ENCODE measurements at regions not wholly inside any gene's neighbourhood (a gene's known extent, or its start where the extent isn't known, plus 50 kb on each side); places are given as distances from the start of the nearest gene placed in this dataset.

DNA sequence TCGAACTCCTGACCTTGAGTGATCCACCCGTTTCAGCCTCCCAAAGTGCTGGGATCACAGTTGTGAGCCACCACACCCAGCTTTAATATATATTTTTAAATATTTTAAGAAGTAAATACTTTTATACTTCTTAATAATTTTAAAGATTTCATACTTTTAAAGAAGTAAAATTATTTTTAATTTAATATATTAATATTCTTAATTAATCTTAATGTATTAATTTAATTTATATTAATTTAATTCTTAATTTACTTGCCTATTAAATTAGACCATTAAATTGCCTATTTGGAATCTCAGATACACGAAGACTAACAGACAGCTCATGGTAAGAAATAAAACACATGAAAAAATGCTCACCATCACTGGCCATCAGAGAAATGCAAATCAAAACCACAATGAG lies 1087.4 kb downstream of the CDH18 start:
- Histone ChIP-seq H3K9me3 (no peaks in the 10 kb centered on the region), H3K27ac (no peak overlapping the region), H3K36me3 (no peaks in the 10 kb centered on the region), H3K4me3 (no peak overlapping the region), H3K27me3 (replicated peaks; ENCODE audit: insufficient read depth) (no peaks in the 10 kb centered on the region), H3K4me1 (ENCODE audit: control insufficient read depth in 1 of 2, low read depth in 2 of 2) (no peaks in the 10 kb centered on the region)
- ATAC-seq (ENCODE audit: insufficient number of reproducible peaks, low FRiP score, low read depth) (no peak), DNase-seq (ENCODE audit: low spot score) (no peak)
- no peak for TF ChIP-seq CTCF (IDR thresholded peaks at IDR 0.05)

GRCh38 chr5:18920966-18921365 lies 1067.0 kb downstream of the CDH18 start:
- Histone ChIP-seq H3K4me1 (ENCODE audit: control insufficient read depth in 1 of 2, low read depth in 2 of 2) (no peaks in the 10 kb centered on the region), H3K36me3 (no peaks in the 10 kb centered on the region), H3K27ac (no peak overlapping the region), H3K27me3 (replicated peaks; ENCODE audit: insufficient read depth) (no peaks in the 10 kb centered on the region), H3K9me3 (no peaks in the 10 kb centered on the region), H3K4me3 (no peak overlapping the region)
- DNase-seq (ENCODE audit: low spot score): no peak
- TF ChIP-seq CTCF (IDR thresholded peaks at IDR 0.05): no peak
- ATAC-seq (ENCODE audit: insufficient number of reproducible peaks, low FRiP score, low read depth): no peak

DNA sequence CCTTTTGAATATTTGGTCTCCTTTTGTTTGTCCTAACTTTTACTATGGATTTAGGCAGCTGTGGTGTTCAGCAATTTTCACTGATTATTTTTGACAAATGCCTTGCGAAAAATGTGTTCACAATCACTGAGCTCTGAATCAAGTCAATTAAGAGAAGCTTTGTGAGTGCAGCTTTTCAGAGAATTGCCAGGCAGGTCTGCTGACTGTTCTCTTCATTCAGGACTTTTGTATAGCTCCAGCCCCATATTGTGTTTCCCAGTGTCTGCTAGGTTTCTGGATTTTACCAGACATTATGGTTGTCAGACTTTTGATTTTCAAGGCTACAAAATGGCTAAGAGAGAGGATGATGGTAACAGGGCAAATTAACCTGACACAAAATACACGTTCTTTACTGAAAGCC lies 1055.9 kb downstream of the CDH18 start:
- ATAC-seq (ENCODE audit: insufficient number of reproducible peaks, low FRiP score, low read depth): no peak
- TF ChIP-seq CTCF (IDR thresholded peaks at IDR 0.05): no peak
- no peaks in the 10 kb centered on the region for H3K27me3 ChIP-seq (replicated peaks; ENCODE audit: insufficient read depth)

GRCh38 chr5:18944771-18945170 lies 1043.2 kb downstream of the CDH18 start:
- Histone ChIP-seq H3K9me3 (no peaks in the 10 kb centered on the region), H3K36me3 (no peaks in the 10 kb centered on the region), H3K4me3 (no peak overlapping the region), H3K27ac (no peak overlapping the region), H3K27me3 (replicated peaks; ENCODE audit: insufficient read depth) (no peaks in the 10 kb centered on the region), H3K4me1 (ENCODE audit: control insufficient read depth in 1 of 2, low read depth in 2 of 2) (no peaks in the 10 kb centered on the region)
- no peak for DNase-seq (ENCODE audit: low spot score)
- ATAC-seq (ENCODE audit: insufficient number of reproducible peaks, low FRiP score, low read depth): no peak
- TF ChIP-seq CTCF (IDR thresholded peaks at IDR 0.05): no peak

More for the DNA sequence above, 1055.9 kb downstream of the CDH18 start:
- H3K27ac ChIP-seq: no peak overlapping the region
- DNase-seq (ENCODE audit: low spot score): no peak
- no peaks in the 10 kb centered on the region for H3K4me1 ChIP-seq (ENCODE audit: control insufficient read depth in 1 of 2, low read depth in 2 of 2)
- no peaks in the 10 kb centered on the region for H3K36me3 ChIP-seq
- no peak overlapping the region for H3K4me3 ChIP-seq
- no peaks in the 10 kb centered on the region for H3K9me3 ChIP-seq

GRCh38 chr5:18954239-18954638 lies 1033.8 kb downstream of the CDH18 start:
- TF ChIP-seq CTCF (IDR thresholded peaks at IDR 0.05): no peak
- no peak overlapping the region for H3K27ac ChIP-seq
- no peak for ATAC-seq (ENCODE audit: insufficient number of reproducible peaks, low FRiP score, low read depth)

More at GRCh38 chr5:18954239-18954638, 1033.8 kb downstream of the CDH18 start:
- DNase-seq (ENCODE audit: low spot score): no peak
- Histone ChIP-seq H3K36me3 (no peaks in the 10 kb centered on the region), H3K4me1 (ENCODE audit: control insufficient read depth in 1 of 2, low read depth in 2 of 2) (no peaks in the 10 kb centered on the region), H3K4me3 (no peak overlapping the region), H3K27me3 (replicated peaks; ENCODE audit: insufficient read depth) (no peaks in the 10 kb centered on the region), H3K9me3 (no peaks in the 10 kb centered on the region)
